ENCODE measurements at regions not wholly inside any gene's neighbourhood (a gene's known extent, or its start where the extent isn't known, plus 50 kb on each side); places are given as distances from the start of the nearest gene placed in this dataset.

GRCh38 chr12:43294916-43295315 is 257.1 kb downstream of the ADAMTS20 start:
- DNase-seq: no peak

DNA sequence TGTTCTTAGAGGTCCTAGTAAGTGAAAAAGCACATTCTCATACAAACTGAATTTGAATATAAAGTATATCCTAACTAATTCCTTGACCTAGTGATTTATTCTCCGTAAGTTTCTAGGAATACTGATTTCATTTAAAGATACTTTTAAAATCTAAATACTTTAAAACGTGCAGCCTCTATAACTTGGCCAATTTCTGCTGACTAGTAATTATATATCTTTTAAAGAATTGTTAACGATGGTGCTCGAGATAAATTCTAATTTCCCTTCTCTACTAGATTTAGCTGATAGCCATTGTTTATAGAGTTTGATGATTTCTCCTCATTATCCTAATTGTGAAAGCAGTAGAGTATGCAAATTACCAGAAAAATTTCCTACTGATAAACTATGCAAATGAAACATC is 257.9 kb downstream of the ADAMTS20 start:
- no peak for DNase-seq

DNA sequence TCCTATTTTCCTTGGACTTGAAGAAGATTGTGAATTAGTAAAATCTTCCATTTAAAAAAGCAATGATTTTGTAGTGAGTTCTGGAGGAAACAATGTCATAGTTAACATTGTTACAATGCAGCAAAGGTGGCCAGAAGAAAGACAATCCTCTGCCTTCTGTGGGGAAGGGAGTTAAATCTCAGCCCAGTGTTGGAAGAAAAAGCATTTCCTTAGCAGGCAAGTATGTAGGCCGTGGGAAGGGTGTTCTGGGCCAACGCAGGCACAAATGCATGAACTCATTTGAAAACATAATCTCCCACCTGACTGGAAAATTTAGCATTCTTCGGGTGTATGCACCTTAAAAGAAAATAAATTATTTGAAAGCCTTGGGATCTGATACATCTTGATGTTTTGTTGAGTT is 258.6 kb downstream of the ADAMTS20 start:
- DNase-seq: no peak

DNA sequence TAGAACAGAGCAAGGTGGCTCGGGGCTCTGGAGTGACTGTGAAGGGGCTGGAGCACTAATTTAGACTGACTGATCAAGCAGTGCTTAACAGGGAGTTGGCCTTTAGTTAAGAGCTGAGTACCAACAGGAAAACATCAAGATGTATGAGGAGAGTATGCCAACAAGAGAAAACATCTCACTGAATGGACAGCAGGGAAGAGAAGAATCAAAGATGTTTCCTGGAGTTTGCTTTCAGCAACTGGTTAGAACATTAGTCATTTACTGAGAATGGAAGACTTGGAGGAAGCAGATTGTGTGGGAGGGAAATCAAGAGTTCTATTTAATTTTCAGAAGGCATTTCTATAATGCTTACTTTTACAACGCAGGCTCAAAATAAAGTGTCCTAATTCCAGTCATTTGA is 259.3 kb downstream of the ADAMTS20 start:
- peak; percentile 83 for DNase-seq

GRCh38 chr12:43291516-43291915 is 260.5 kb downstream of the ADAMTS20 start:
- peak; percentile 58 for DNase-seq

DNA sequence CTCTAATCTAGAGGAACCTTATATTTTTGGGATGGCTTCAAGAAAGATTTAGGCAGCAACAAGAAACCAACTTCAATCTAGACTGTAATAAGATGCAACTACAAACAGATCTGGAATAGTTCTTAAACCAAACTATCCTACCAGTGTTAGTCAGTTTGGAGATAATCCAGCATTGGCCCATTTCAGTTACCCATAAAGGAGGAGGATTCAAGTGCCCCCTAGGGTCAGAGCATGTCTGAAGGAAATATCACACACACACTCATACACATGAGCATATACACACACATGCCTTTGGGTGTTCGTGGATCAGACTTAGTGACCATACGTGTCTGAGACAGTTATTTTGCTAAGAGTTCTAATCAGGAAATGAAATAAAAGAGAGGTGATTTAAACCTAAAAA is 261.2 kb downstream of the ADAMTS20 start:
- no peak for DNase-seq

- DNase-seq: peak; percentile 59
These were observed 262.6 kb downstream of the ADAMTS20 start for GRCh38 chr12:43289426-43289801.

DNA sequence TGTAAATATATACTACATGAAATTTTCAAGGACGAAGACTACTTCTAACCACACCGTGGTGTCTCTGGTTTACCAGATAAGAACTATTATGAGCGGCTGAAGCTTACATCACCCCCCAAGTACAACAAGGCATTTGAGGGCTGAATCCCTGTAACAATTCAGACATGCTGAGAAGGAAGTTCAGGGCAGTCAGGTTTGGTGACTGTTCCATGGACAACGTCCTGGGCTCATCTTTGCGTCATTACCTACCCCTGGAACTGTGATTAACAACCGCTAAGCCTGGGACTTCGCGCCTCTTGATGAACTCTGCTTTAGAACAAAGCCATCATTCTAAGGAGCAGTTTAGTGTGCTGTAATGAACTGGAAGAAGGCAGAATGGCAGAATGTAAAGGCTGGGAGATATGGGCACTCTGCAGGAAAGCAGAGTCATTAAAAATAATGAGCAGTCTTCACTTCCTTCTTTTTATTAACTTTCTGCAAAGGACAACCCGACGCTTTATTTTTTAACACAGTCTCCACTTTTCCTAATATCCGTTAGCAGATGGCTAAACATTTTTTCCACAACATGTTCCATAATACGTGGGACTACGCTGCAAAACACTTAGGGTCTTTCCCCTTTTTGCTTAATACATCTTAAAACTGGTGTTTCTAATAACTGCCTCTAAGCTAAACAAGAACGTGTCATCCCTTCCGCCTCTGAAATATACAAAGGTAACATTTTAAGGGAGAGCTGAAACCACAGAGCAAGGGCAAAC is 263.2 kb downstream of the ADAMTS20 start:
- no peak for DNase-seq

DNA sequence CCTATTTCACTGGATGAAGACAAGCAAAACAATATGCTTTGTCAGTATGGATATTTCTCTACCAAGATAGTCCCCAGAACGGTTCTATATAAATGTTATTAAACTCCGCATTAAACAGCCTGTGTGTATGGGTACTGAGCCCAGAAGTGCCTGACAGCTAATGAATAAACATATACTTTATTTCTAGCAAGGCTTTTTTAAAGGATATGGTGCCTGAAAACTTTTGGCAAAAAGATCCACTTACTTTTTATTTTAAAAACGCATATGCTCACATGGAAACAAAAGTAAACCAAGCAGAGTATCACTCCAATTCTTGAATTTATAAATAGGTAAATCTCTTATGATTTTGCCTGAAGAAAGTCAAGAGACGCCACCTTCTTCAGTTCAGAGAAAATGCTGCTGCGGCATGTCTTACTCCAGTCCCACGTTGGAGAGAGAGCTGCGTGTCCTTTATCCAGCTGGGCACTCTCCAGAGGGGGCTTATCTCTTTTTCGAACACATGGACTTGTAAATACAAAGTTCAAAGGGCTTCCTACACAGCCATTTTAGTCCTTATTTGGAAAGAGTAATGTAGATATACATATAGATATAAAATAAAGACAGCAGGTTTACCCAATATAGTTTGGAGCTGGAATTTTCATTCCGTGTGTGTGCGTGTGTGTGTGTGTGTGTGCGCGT is 264.2 kb downstream of the ADAMTS20 start:
- no peak for DNase-seq

DNA sequence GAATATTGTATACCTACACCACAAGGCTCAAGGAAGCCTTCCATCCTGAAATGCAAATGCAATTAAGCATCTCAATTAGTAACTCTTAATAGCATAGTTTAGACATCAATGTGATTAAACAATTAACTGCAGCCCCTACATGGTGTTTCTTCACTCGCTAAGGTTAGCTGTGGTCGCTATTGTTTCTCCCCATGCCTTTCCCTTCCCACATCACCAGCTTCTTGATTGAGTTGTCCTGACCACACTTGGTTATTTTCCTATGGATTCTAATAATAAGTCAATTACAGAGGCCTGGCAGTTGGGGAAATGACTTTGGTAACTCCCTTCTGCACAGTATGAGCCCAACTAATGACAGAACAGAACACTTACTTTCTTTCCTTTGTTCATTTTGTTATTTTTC is 265.0 kb downstream of the ADAMTS20 start:
- no peak for DNase-seq

DNA sequence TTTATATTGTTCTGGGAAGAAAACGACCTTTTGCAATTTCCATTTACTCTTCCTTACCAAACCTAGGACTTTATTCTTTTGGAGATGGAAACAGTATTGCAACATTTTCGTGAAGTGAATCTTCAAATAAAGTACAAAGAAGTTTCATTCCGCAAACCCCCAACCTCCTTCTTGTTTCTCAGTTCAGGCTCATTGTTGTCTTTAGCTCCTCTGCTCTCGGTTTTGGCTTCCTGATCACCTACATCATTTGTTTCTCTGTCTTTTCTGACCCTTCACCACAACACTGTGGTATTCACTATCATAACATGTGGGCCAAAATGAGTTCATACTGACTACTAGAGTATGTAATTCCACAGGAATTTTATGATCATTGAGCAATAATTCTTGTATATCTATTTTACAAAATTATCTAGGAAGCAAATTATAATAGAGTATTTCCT is 266.8 kb downstream of the ADAMTS20 start:
- peak; percentile 97 for DNase-seq

DNA sequence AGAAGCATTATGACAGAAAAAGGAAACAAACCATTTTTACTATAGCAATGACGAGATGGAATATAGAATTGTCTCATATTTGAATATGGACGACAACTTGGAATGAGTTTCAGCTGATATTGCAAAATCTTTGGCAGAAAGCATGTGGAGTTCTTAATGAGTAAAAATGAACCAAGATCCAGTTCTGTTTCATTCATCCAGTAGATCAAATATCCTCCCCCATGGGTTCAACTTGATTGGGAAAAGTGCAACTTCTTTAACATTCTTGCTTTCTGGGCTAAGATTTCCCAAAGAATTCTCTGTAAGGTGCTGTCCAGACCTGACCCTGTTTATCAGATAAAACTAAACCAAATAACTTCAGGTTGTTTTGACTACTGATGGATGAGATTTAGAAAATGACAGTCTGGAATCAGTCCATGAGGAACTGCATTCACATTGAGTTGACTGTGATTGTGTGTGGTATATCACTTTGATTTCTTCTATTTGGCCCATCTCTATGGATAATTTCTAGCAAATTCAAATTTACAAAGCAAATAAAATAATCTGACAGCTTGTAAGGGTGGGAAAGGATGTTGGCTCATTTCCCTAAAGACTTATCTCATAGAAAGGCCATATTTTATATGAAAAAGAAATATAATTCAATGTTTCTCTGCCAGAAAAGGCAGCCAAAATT is 267.4 kb downstream of the ADAMTS20 start:
- peak; percentile 35 for DNase-seq

GRCh38 chr12:43283206-43283605 is 268.8 kb downstream of the ADAMTS20 start:
- DNase-seq: no peak

DNA sequence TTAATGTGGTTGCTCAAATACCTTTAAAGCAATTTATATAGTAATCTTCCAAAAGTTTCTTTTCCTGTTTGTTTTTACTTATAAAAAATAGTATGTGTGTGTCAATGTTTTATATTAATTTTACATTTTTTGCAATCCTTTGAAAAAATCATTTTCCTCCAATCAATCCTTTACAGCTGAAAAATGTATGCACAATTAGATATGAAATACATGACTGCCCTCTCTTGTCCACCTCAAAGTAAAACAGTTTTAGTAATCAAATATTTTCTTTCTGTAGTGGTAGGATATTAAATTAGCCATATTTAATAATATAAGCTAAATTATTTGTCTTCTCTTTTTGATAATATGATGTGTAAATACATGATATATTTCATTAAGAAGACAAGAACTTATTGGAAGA is 269.9 kb downstream of the ADAMTS20 start:
- DNase-seq: no peak

DNA sequence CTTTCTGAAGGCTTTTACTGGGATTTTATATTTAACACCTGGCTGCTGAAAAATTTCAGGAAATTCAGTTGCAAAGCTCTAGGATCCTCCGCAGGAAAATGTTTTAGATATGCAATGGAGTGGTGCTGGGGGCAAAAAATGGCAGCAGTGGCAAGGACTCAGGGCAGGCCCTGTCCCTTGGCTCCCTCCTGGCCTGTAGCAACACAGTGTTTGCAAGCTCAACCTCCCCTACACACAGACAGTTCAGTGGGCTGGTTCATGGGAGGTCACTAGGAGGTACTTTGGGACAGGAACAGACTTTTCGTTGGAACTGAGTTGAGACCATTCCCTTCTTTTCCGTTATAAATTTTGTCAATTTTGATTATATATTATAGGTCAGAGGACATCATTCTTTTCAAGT is 270.4 kb downstream of the ADAMTS20 start:
- no peak for DNase-seq

DNA sequence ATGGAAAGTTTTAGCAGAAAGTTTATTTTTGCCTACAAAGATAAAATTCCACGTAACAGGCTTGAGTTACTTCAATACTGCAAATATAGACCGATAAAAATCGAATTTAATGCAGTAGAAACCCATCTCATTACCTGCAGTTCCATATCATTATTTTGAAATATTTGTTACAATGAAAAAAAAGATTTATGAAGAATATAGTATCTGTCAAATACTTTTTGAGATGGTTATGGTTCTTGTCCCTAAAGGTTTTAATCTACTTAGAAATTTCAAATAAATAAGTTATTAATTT is 273.5 kb downstream of the ADAMTS20 start:
- DNase-seq: no peak

GRCh38 chr12:43277651-43278540 is 274.1 kb downstream of the ADAMTS20 start:
- DNase-seq: peak; percentile 44

GRCh38 chr12:43273467-43273866 is 278.5 kb downstream of the ADAMTS20 start:
- peak; percentile 27 for DNase-seq

DNA sequence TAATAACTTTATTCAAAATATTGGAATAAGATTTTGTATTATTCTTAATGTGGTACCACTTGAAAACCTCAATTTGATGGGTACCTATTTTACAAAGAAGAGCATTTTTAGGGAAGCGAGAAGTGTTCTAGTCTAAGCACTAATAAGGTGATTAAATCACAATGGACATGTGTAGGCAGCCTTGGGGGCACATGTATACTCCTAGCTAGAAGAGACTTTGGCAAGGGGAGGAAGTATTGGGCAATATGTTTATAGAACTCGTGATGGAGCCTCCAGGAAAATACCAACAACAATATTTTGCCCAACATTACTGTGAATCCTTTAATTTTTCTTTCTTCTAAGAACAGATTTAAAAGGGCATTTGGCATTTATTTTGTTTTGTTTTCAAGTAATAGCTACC is 280.3 kb downstream of the ADAMTS20 start:
- DNase-seq: no peak

- DNase-seq: no peak
These were observed 284.2 kb downstream of the ADAMTS20 start for GRCh38 chr12:43267818-43268217.

DNA sequence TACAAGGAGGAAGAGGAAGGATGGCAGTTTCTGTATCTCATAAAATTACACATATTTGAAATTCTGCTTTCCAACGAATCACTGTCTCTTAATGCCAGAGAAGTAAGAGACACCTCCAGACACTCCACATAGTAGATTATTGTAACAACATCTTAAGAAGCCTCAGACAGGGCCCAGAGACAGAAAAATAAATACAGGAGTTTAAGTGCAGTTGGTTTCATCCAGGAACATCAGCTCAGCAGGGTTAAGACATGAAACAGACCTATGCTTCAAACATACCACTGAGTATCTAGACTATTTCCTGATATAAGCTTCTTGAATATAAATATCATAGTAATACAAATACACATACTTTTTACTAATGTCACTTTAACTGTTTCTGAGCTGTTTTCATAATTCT is 290.3 kb downstream of the ADAMTS20 start:
- no peak for DNase-seq

- DNase-seq: no peak
These were observed 296.4 kb downstream of the ADAMTS20 start for GRCh38 chr12:43255522-43256111.

DNA sequence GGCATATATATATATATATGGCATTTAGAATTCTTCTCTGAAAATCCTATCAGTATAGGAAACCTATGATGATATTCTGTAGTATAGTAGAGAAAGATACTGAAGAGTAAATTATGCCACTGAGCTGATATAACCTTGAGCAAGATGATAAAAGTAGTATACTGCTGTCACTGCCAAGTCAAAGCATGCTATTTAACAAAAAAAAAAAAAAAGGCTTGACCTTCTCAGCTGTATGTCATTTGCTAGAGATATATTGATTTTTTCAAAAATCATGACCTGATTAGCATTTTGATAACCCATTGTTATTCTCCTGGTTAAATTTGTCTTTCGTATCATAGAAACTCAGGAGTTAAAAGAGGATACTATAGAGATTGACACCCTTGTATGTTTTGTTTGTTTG is 299.4 kb downstream of the ADAMTS20 start:
- DNase-seq: no peak
